Kidney (tissue), 13 donors: ENCODE measurements at regions not wholly inside any gene's neighbourhood (a gene's known extent, or its start where the extent isn't known, plus 50 kb on each side); places are given as distances from the start of the nearest gene placed in this dataset.

Experiments used
- DNase-seq, 5 donors: peaks; one replicate each; pipeline ENCODE4 v3.0.0-alpha.2; 2013 to 2020
- FAIRE-seq: peaks from 2 replicates; lab custom pipeline; 2012; peaks lifted over from hg19 to GRCh38; lab: Jason Lieb, UNC
- H3K27ac ChIP-seq, 2 donors: one replicate each; pipeline ENCODE4 v1.7.0; 2013; ENCODE audit warnings: low read depth in 2 of 2, low read length in 2 of 2, inconsistent platforms in 1 of 2
- H3K27me3 ChIP-seq: one replicate; pipeline ENCODE4 v1.7.1; 2013; ENCODE audit warnings: low read length, inconsistent platforms; ENCODE audit not compliant: control insufficient read depth, insufficient read depth
- H3K36me3 ChIP-seq, 3 donors: one replicate each; pipeline versions ENCODE4 v1.7.0 to v1.7.1; 2013; ENCODE audit warnings: low read length in 3 of 3, control low read depth in 1 of 3, inconsistent platforms in 1 of 3; ENCODE audit not compliant: insufficient read depth in 3 of 3, control insufficient read depth in 2 of 3
- H3K4me1 ChIP-seq, 3 donors: one replicate each; pipeline versions ENCODE4 v1.7.0 to v1.7.1; 2013; ENCODE audit warnings: low read length in 3 of 3, inconsistent platforms in 1 of 3, low read depth in 1 of 3; ENCODE audit not compliant: control insufficient read depth in 2 of 3, insufficient read depth in 2 of 3
- H3K4me3 ChIP-seq, 3 donors: one replicate each; pipeline versions ENCODE4 v1.7.0 to v1.8.1; 2013; ENCODE audit warnings: low read length in 3 of 3, control low read depth in 1 of 3, inconsistent platforms in 1 of 3
- H3K9ac ChIP-seq, 3 donors: one replicate each; pipeline versions ENCODE4 v1.7.0 to v1.7.1; 2013; ENCODE audit warnings: low read length in 3 of 3, control low read depth in 1 of 3, inconsistent platforms in 1 of 3
- H3K9me3 ChIP-seq, 3 donors: one replicate each; pipeline versions ENCODE4 v1.7.0 to v1.7.1; 2013; ENCODE audit warnings: low read length in 3 of 3, control low read depth in 1 of 3, inconsistent platforms in 1 of 3; ENCODE audit not compliant: control insufficient read depth in 2 of 3, insufficient read depth in 1 of 3
- intact Hi-C: fragments of 100-400 bp; cut with DNase I; formaldehyde crosslinking; loops from one replicate; pipeline ENCODE4 v1.11.1; 2022
- TF ChIP-seq, protein P1 (sequence below): IDR thresholded peaks from 3 replicates; pipeline ENCODE4 v1.5.1; 2012; ENCODE audit warnings: mild to moderate bottlenecking, moderate library complexity, borderline replicate concordance; ENCODE audit not compliant: insufficient read depth; ENCODE audit errors: extremely low read depth
- donor health status: control.
- donor health status: control.
- donor health status: control.
- donor health status: control.
- donor health status: control.
- donor health status: DM: yes; HTN: yes; CAD: no.
- donor health status: Normal renal cell carcinoma (clear cell type).

DNA sequence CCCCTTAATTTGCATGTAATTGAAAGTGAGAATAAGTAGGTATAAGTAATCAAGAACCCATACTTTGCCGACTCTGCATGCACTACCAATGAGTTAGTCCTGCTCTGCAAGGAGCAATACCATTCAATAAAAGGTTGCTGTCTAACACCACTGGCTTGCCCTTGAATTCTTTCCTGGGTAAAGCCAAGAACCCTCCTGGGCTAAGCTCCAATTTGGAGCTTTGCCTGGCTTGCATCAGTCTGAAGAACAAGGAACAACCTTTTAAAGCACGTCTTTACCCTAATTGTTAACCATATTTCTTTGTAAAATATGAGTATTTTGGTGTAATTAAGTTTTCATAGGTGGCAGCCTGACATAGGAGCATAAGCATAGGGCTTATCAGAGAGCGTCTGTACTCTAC is 367.7 kb downstream of the MEI4 start:
- no peaks in the 10 kb centered on the region for H3K4me1 ChIP-seq
- no peaks in the 10 kb centered on the region for H3K9me3 ChIP-seq
- DNase-seq: no peak
- H3K27ac ChIP-seq: no peak overlapping the region
- no peak for FAIRE-seq
- H3K27me3 ChIP-seq: no peaks in the 10 kb centered on the region
- H3K9ac ChIP-seq: no peak overlapping the region
- no peaks in the 10 kb centered on the region for H3K36me3 ChIP-seq
- H3K4me3 ChIP-seq: no peak overlapping the region
- TF ChIP-seq, protein P1, sequence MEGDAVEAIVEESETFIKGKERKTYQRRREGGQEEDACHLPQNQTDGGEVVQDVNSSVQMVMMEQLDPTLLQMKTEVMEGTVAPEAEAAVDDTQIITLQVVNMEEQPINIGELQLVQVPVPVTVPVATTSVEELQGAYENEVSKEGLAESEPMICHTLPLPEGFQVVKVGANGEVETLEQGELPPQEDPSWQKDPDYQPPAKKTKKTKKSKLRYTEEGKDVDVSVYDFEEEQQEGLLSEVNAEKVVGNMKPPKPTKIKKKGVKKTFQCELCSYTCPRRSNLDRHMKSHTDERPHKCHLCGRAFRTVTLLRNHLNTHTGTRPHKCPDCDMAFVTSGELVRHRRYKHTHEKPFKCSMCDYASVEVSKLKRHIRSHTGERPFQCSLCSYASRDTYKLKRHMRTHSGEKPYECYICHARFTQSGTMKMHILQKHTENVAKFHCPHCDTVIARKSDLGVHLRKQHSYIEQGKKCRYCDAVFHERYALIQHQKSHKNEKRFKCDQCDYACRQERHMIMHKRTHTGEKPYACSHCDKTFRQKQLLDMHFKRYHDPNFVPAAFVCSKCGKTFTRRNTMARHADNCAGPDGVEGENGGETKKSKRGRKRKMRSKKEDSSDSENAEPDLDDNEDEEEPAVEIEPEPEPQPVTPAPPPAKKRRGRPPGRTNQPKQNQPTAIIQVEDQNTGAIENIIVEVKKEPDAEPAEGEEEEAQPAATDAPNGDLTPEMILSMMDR: no peak
- intact Hi-C loops: no loop called here

DNA sequence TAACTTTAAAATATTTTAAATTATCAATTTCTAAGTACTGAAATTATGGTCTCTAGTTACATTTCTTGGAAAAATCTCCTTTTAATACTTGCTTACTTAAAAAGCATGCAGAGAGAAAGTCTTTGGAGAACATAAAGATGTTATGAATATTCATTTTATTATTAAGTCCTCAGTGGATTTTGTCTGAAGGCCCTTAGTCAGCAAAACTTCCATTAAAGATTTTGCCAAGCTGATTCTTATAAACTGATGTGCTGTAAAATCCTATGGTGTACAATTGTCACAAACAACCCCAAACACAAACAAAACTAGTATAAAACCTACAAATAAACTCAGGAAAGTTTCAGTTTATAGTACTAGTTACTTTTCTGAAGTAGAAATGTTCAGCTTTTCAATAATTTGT is 372.7 kb downstream of the MEI4 start:
- H3K4me3 ChIP-seq: no peak overlapping the region
- no peaks in the 10 kb centered on the region for H3K4me1 ChIP-seq
- H3K27ac ChIP-seq: no peak overlapping the region
- H3K9me3 ChIP-seq: no peaks in the 10 kb centered on the region
- H3K9ac ChIP-seq: no peak overlapping the region
- intact Hi-C loops: no loop called here
- FAIRE-seq: no peak
- TF ChIP-seq, protein P1: no peak
- no peak for DNase-seq
- no peaks in the 10 kb centered on the region for H3K27me3 ChIP-seq
- no peaks in the 10 kb centered on the region for H3K36me3 ChIP-seq

- Histone ChIP-seq H3K4me1 (no peaks in the 10 kb centered on the region), H3K9me3 (no peaks in the 10 kb centered on the region), H3K4me3 (no peak overlapping the region), H3K27ac (no peak overlapping the region), H3K27me3 (no peaks in the 10 kb centered on the region), H3K9ac (no peak overlapping the region), H3K36me3 (no peaks in the 10 kb centered on the region)
- FAIRE-seq (no peak), DNase-seq (no peak)
- intact Hi-C loops: no loop called here
- TF ChIP-seq, protein P1: no peak
Measured at GRCh38 chr6:78031228-78031627, 378.4 kb downstream of the MEI4 start.

- Histone ChIP-seq H3K27me3 (no peaks in the 10 kb centered on the region), H3K9ac (no peak overlapping the region), H3K9me3 (no peaks in the 10 kb centered on the region), H3K4me1 (no peaks in the 10 kb centered on the region), H3K27ac (no peak overlapping the region), H3K36me3 (no peaks in the 10 kb centered on the region), H3K4me3 (no peak overlapping the region)
- TF ChIP-seq, protein P1: no peak
- intact Hi-C loops: no loop called here
- DNase-seq (no peak), FAIRE-seq (no peak)
Measured at GRCh38 chr6:78059171-78059570, 406.3 kb downstream of the MEI4 start.
